Tibial nerve (tissue), 4 donors: ENCODE measurements at regions not wholly inside any gene's neighbourhood (a gene's known extent, or its start where the extent isn't known, plus 50 kb on each side); places are given as distances from the start of the nearest gene placed in this dataset.
A peak's percentile ranks its signal among the peaks of the same experiment; 100 is the strongest.

Source experiments
- DNase-seq, 2 donors: peaks; one replicate each; pipeline ENCODE4 v3.0.0-alpha.2; 2019; ENCODE audit warnings: low spot score in 2 of 2
- H3K27ac ChIP-seq, 4 donors: fragments of 200-600 bp; sonication (generic) in 3 of 4; one replicate each; pipeline ENCODE4 v1.5.1; 2017 to 2019; ENCODE audit warnings: mild to moderate bottlenecking in 1 of 4
- H3K27me3 ChIP-seq, 2 donors: fragments of 200-600 bp; sonication (generic) in 1 of 2; one replicate each; pipeline versions ENCODE4 v1.5.1 to v1.6.0; 2017 to 2019
- H3K36me3 ChIP-seq, 3 donors: fragments of 200-600 bp; sonication (generic); one replicate each; pipeline ENCODE4 v1.5.1; 2018 to 2019
- H3K4me1 ChIP-seq, 4 donors: fragments of 200-600 bp; sonication (generic) in 3 of 4; one replicate each; pipeline ENCODE4 v1.5.1; 2017 to 2019
- H3K4me3 ChIP-seq, 4 donors: fragments of 200-600 bp; sonication (generic) in 3 of 4; one replicate each; pipeline ENCODE4 v1.5.1; 2017 to 2019; ENCODE audit warnings: mild to moderate bottlenecking in 1 of 4, moderate library complexity in 1 of 4
- H3K9me3 ChIP-seq, 4 donors: fragments of 200-600 bp; sonication (generic) in 3 of 4; one replicate each; pipeline ENCODE4 v1.5.1; 2017 to 2019
- CTCF ChIP-seq, 5 experiments: fragments of 200-600 bp in 3 of 5; fragments of 450-650 bp in 2 of 5; sonication (generic) in 3 of 5; IDR thresholded peaks; one replicate each; pipeline ENCODE4 v1.5.1; 2016 to 2019; ENCODE audit warnings: antibody characterized with exemption in 5 of 5, mild to moderate bottlenecking in 3 of 5, moderate library complexity in 2 of 5
- EP300 ChIP-seq, 2 donors: sonication (generic); formaldehyde crosslinking; IDR thresholded peaks; one replicate each; pipeline ENCODE4 v1.6.1; 2017; ENCODE audit warnings: antibody characterized with exemption in 2 of 2, mild to moderate bottlenecking in 1 of 2
- POLR2A ChIP-seq, 2 donors: fragments of 450-650 bp; IDR thresholded peaks; one replicate each; pipeline ENCODE4 v1.6.1; 2017; ENCODE audit warnings: antibody characterized with exemption in 2 of 2, mild to moderate bottlenecking in 2 of 2, moderate library complexity in 2 of 2
- WGBS, 2 donors: methylation state at CpG; one replicate each; pipeline ENCODE4 v1.1.5; 2018; 5-methylcytosine and 5-hydroxymethylcytosine counted together

- no peak for DNase-seq
- 66 to 70% methylated on average over 4 of the region's 4 CpGs for WGBS, 2 donors
- H3K27me3 ChIP-seq = no peaks in the 10 kb centered on the region
- TF ChIP-seq POLR2A (IDR thresholded peaks at IDR 0.05) (no peak), EP300 (IDR thresholded peaks at IDR 0.05) (no peak), CTCF (IDR thresholded peaks at IDR 0.05) (no peak)
- no peaks in the 10 kb centered on the region for H3K4me1 ChIP-seq
- no peaks in the 10 kb centered on the region for H3K36me3 ChIP-seq
- no peaks in the 10 kb centered on the region for H3K9me3 ChIP-seq
- no peak overlapping the region for H3K4me3 ChIP-seq
- H3K27ac ChIP-seq = no peak overlapping the region
Measured at GRCh38 chr4:164377277-164377676, 376.7 kb upstream of the SMIM31 start.

- no peak for TF ChIP-seq CTCF (IDR thresholded peaks at IDR 0.05)
- no peak for TF ChIP-seq POLR2A (IDR thresholded peaks at IDR 0.05)
- TF ChIP-seq EP300 (IDR thresholded peaks at IDR 0.05) = no peak
- WGBS, 2 donors = 72 to 81% methylated on average over 5 of the region's 5 CpGs
- Histone ChIP-seq H3K4me1 (peaks cover 0 to 8% (median 0%) of the 10 kb centered on the region in 4 donors), H3K27me3 (peaks cover 0 to 2% of the 10 kb centered on the region in 2 donors), H3K4me3 (no peak overlapping the region), H3K36me3 (no peaks in the 10 kb centered on the region), H3K27ac (no peak overlapping the region), H3K9me3 (no peaks in the 10 kb centered on the region)
- no peak for DNase-seq
Measured at GRCh38 chr4:164378361-164378760, 375.6 kb upstream of the SMIM31 start.

GRCh38 chr4:164379694-164380093, 374.2 kb upstream of the SMIM31 start:
- H3K36me3 ChIP-seq = no peaks in the 10 kb centered on the region
- DNase-seq = no peak
- 91 to 92% methylated on average over 3 of the region's 3 CpGs for WGBS, 2 donors
- H3K27ac ChIP-seq = no peak overlapping the region
- no peaks in the 10 kb centered on the region for H3K9me3 ChIP-seq
- H3K4me3 ChIP-seq = no peak overlapping the region
- TF ChIP-seq POLR2A (IDR thresholded peaks at IDR 0.05) (no peak), EP300 (IDR thresholded peaks at IDR 0.05) (no peak), CTCF (IDR thresholded peaks at IDR 0.05) (no peak)
- peaks cover 0 to 19% (median 0%) of the 10 kb centered on the region in 4 donors for H3K4me1 ChIP-seq
- H3K27me3 ChIP-seq = peaks cover 0 to 14% of the 10 kb centered on the region in 2 donors

DNA sequence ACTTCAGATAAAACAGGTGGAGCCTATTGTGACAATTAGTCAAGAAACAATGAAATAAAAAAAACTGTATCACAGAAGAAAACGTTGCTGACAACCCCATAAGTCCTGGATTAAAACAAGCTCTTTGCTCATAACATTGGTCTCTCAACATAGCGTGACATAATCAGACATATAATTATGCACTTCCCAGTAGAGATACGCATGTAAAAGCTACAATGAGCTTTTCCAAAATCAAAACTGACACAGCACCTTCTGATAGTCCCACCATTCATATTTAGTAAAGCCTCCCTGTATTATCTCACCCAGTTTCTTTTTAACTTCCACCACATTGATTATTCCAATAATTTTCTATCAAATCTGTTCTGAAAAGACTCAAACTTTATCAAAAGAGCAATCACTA, 372.1 kb upstream of the SMIM31 start:
- 39 to 63% methylated on average over 3 of the region's 3 CpGs for WGBS, 2 donors
- Histone ChIP-seq H3K27me3 (peaks cover 0 to 14% of the 10 kb centered on the region in 2 donors), H3K9me3 (no peaks in the 10 kb centered on the region), H3K36me3 (no peaks in the 10 kb centered on the region), H3K4me1 (peaks cover 0 to 19% (median 0%) of the 10 kb centered on the region in 4 donors), H3K4me3 (peak overlapping the region in 1 of 4 donors; percentile 46), H3K27ac (no peak overlapping the region)
- DNase-seq = no peak
- no peak for TF ChIP-seq POLR2A (IDR thresholded peaks at IDR 0.05)
- TF ChIP-seq CTCF (IDR thresholded peaks at IDR 0.05) = no peak
- no peak for TF ChIP-seq EP300 (IDR thresholded peaks at IDR 0.05)

DNA sequence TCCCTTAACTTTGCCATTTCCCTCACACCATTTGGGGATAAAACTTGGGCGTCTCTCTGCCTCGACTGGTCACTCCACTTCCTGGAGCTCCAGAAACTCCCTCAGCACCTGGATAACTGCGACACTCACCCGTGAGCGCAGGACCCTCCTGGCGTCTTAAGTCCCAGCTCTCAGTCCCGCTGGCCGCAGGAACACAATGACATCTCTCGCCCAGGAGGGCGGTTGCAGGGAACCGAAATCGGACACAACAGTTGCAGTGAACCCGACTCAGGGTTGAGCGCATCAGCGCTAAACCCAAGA, 370.9 kb upstream of the SMIM31 start:
- no peak for DNase-seq
- TF ChIP-seq EP300 (IDR thresholded peaks at IDR 0.05) (no peak), CTCF (IDR thresholded peaks at IDR 0.05) (no peak), POLR2A (IDR thresholded peaks at IDR 0.05) (no peak)
- Histone ChIP-seq H3K27ac (peak overlapping the region; percentile 55 to 91 (median 70)), H3K27me3 (peaks cover 0 to 14% of the 10 kb centered on the region in 2 donors), H3K36me3 (no peaks in the 10 kb centered on the region), H3K4me1 (peaks cover 0 to 19% (median 0%) of the 10 kb centered on the region in 4 donors), H3K9me3 (no peaks in the 10 kb centered on the region), H3K4me3 (peak overlapping the region; percentile 33 to 61 (median 43))
- 1% methylated on average over 10 to 12 of the region's 15 CpGs for WGBS, 2 donors
